ENCODE measurements at regions not wholly inside any gene's neighbourhood (a gene's known extent, or its start where the extent isn't known, plus 50 kb on each side); places are given as distances from the start of the nearest gene placed in this dataset.
A peak's percentile ranks its signal among the peaks of the same experiment; 100 is the strongest.

GRCh38 chr18:42306594-42306980 is 351.6 kb downstream of the PIK3C3 start:
- DNase-seq (ENCODE audit: low read depth), result no peak

GRCh38 chr18:42310956-42311355 is 355.9 kb downstream of the PIK3C3 start:
- DNase-seq (ENCODE audit: low read depth), result peak; percentile 41
- H3K4me3 ChIP-seq (ENCODE audit: low read length), result no peak overlapping the region
- no peak for TF ChIP-seq CTCF (conservative IDR thresholded peaks at IDR 0.05; ENCODE audit: low read length)

More at GRCh38 chr18:42306594-42306980, 351.6 kb downstream of the PIK3C3 start:
- TF ChIP-seq CTCF (conservative IDR thresholded peaks at IDR 0.05; ENCODE audit: low read length), result no peak
- no peak overlapping the region for H3K4me3 ChIP-seq (ENCODE audit: low read length)

- TF ChIP-seq CTCF (conservative IDR thresholded peaks at IDR 0.05; ENCODE audit: low read length), result no peak
- DNase-seq (ENCODE audit: low read depth), result no peak
- no peak overlapping the region for H3K4me3 ChIP-seq (ENCODE audit: low read length)
These were observed 371.7 kb downstream of the PIK3C3 start for GRCh38 chr18:42326752-42327151.

GRCh38 chr18:42328931-42329330 is 373.9 kb downstream of the PIK3C3 start:
- DNase-seq (ENCODE audit: low read depth), result no peak
- no peak for TF ChIP-seq CTCF (conservative IDR thresholded peaks at IDR 0.05; ENCODE audit: low read length)
- no peak overlapping the region for H3K4me3 ChIP-seq (ENCODE audit: low read length)

- peak; percentile 4 for DNase-seq (ENCODE audit: low read depth)
- TF ChIP-seq CTCF (conservative IDR thresholded peaks at IDR 0.05; ENCODE audit: low read length), result no peak
- no peak overlapping the region for H3K4me3 ChIP-seq (ENCODE audit: low read length)
These were observed 375.3 kb downstream of the PIK3C3 start for GRCh38 chr18:42330296-42330695.

- no peak overlapping the region for H3K4me3 ChIP-seq (ENCODE audit: low read length)
- DNase-seq (ENCODE audit: low read depth), result no peak
- no peak for TF ChIP-seq CTCF (conservative IDR thresholded peaks at IDR 0.05; ENCODE audit: low read length)
These were observed 378.5 kb downstream of the PIK3C3 start for GRCh38 chr18:42333558-42333957.

GRCh38 chr18:42334931-42335330 is 379.9 kb downstream of the PIK3C3 start:
- no peak for DNase-seq (ENCODE audit: low read depth)
- no peak overlapping the region for H3K4me3 ChIP-seq (ENCODE audit: low read length)
- no peak for TF ChIP-seq CTCF (conservative IDR thresholded peaks at IDR 0.05; ENCODE audit: low read length)
